SIG-M5 treated with dmso at 0.1 percent for 504 hours (cell line): ENCODE measurements at regions not wholly inside any gene's neighbourhood (a gene's known extent, or its start where the extent isn't known, plus 50 kb on each side); places are given as distances from the start of the nearest gene placed in this dataset.

Experiments
- DNase-seq: peaks from one replicate; lab custom pipeline; 2025; ENCODE audit not compliant: unreplicated experiment; lab: John Stamatoyannopoulos, UW

- no peak for DNase-seq
Measured at GRCh38 chr22:47250995-47251765, 488.7 kb downstream of the TBC1D22A start.

- DNase-seq: no peak
Measured at GRCh38 chr22:47249370-47249928, 487.0 kb downstream of the TBC1D22A start.

GRCh38 chr22:47248925-47249324, 486.5 kb downstream of the TBC1D22A start:
- DNase-seq: no peak

- DNase-seq: no peak
Measured at GRCh38 chr22:47247579-47248240, 485.3 kb downstream of the TBC1D22A start.

GRCh38 chr22:47245786-47246185, 483.3 kb downstream of the TBC1D22A start:
- no peak for DNase-seq

- no peak for DNase-seq
Measured at GRCh38 chr22:47245286-47245685, 482.8 kb downstream of the TBC1D22A start.

GRCh38 chr22:47240116-47240515, 477.7 kb downstream of the TBC1D22A start:
- no peak for DNase-seq

GRCh38 chr22:47239474-47239860, 477.0 kb downstream of the TBC1D22A start:
- no peak for DNase-seq

- DNase-seq: no peak
Measured at GRCh38 chr22:47238690-47239473, 476.4 kb downstream of the TBC1D22A start.

- no peak for DNase-seq
Measured at GRCh38 chr22:47237890-47238480, 475.5 kb downstream of the TBC1D22A start.

GRCh38 chr22:47236718-47237117, 474.3 kb downstream of the TBC1D22A start:
- no peak for DNase-seq

GRCh38 chr22:47236161-47236560, 473.7 kb downstream of the TBC1D22A start:
- DNase-seq: no peak

- no peak for DNase-seq
Measured at GRCh38 chr22:47233316-47234243, 471.1 kb downstream of the TBC1D22A start.

GRCh38 chr22:47232753-47233152, 470.3 kb downstream of the TBC1D22A start:
- DNase-seq: no peak

- no peak for DNase-seq
Measured at GRCh38 chr22:47232197-47232596, 469.7 kb downstream of the TBC1D22A start.

GRCh38 chr22:47231759-47232158, 469.3 kb downstream of the TBC1D22A start:
- no peak for DNase-seq

GRCh38 chr22:47230741-47231140, 468.3 kb downstream of the TBC1D22A start:
- DNase-seq: no peak

GRCh38 chr22:47230251-47230650, 467.8 kb downstream of the TBC1D22A start:
- DNase-seq: no peak

GRCh38 chr22:47228767-47229166, 466.3 kb downstream of the TBC1D22A start:
- DNase-seq: no peak
